OCI-M1 (cell line): ENCODE measurements at regions not wholly inside any gene's neighbourhood (a gene's known extent, or its start where the extent isn't known, plus 50 kb on each side); places are given as distances from the start of the nearest gene placed in this dataset.

Experiments
- DNase-seq: peaks from one replicate; lab custom pipeline; 2025; lab: John Stamatoyannopoulos, UW

DNA sequence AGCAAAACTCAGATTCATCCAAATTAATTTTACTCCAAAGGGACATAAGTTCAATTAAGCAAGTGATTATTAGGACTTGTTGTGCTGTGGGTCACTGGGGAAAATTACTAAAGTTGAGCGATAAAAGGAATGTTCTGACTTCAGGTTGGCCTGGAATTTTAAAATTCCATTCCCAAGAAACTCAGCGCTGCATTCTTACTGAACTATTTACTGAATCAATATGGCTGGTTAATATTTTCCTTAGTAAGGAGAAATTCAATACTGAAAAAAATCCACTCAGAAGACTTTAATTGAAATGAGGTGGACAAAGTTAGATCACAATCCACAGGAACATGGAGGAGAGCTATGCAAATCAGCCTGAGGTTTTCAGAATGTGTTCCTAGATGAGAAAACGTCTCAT, 578.9 kb upstream of the NR5A2 start:
- no peak for DNase-seq

GRCh38 chr1:199449221-199449620, 578.3 kb upstream of the NR5A2 start:
- no peak for DNase-seq

DNA sequence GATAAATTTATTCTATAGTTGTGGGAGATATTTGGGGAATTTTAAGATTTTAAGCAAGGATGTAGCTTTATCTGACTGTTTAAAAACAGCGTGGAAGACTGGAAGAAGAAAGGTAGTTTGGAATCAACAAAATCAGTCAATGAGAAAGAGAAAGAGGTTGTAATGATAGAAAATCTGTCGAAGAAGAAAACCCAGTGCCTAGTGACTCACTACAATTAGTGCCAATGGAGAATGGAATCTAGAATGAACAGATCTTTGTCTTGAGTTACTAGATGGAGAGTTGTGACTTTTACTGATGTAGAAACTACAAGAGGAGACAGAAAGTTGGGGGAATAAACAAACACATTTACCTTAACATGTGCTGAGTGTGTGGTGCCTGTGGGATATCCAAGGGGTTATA, 577.8 kb upstream of the NR5A2 start:
- no peak for DNase-seq

DNA sequence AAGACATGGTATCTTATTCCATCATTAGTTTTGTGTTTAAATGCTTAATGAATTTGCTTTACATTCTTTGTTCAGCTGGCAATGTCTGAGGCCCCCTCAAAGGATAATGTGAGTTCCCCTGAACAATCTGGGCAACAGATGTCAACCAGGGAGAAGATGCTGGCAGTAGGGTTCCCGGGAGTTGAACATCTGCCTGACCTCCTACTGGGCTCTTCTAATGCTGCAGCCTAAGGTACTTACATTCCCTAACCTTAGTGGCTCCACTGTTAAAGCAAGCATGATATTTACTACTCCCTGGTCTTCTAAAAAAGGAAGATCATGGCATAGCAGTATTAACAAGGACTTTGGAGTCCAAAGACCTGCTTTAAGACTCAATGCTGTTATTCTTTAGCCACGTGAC, 574.9 kb upstream of the NR5A2 start:
- DNase-seq = no peak

DNA sequence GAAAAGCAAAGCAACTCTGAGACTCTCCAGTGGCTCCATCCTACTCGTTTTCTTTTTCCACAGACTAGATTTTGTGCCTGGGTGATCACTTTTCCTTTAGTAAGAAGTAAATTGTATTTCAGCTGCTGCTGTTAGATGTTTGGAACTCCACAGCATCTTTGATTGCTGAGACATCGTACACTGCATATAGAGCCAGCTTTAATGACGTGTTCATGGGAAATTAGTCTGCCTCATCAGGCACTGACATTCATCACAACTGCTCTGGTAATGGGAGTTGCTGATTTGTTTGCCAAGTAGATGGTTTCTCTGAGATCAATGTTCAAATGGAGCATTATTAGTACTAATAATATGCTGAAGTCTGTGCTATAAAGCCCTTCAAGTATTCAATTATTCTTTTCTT, 573.8 kb upstream of the NR5A2 start:
- DNase-seq = no peak

DNA sequence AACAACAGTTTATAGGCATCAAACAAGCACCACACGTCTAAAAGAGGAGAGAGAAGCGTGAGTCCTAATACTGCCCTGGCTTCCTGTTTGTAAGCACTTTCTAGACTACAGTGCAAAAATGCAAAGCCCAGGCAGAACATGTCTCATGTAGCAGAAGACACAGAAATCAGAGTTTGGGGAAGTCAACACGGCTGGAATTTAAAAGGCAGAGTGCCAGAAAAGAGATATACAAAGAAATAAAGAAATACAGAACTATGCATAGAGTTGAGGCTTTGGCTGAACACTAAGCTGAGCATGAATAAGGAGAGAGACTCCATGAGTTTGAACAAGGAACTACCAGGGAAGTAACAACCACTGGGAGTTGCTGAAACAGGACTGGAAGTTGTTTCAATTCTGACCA, 566.6 kb upstream of the NR5A2 start:
- DNase-seq = peak; percentile 44

- DNase-seq = peak; percentile 82
Observed at GRCh38 chr1:199463521-199464127, 563.9 kb upstream of the NR5A2 start.

DNA sequence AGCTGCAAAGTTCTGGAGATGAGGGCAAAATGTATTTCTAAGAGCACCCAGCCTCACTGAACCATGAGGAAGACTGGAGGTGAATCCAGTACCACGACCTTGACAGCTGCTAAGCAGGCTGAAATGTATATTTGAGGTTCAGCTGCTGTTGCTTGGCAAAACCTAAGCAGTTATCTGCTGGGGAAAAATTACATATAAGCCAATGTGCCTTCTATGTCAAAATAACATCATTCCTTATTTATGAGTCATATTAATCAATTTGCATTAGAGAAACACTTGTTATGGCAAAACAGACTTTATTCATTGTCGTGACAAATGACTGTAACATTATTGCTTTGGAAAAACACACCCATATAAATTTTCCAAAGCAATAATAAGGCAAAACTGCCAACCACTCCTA, 560.5 kb upstream of the NR5A2 start:
- DNase-seq = no peak

GRCh38 chr1:199472018-199472417, 555.5 kb upstream of the NR5A2 start:
- peak; percentile 19 for DNase-seq

DNA sequence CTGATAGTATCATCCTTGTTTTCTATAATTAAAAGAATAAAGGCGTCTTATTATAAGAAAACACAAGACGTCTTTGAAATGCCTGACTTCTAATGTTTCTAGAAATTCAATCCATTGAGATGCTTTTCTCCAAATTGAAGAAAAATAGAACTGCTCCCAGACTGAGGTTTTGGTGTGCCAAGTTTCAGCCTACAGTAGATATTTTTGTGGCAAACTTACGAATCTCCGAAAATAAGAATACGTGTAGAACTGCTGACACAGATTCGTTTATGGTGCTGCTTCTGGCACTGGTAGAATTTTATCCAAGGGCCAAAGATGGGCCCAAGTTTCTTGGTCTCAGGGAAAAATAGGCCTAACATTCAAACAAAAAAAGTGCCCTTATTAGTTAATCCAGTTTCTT, 554.5 kb upstream of the NR5A2 start:
- DNase-seq = no peak

- no peak for DNase-seq
Observed at GRCh38 chr1:199474738-199475137, 552.8 kb upstream of the NR5A2 start.

- DNase-seq = no peak
Observed at GRCh38 chr1:199482426-199482825, 545.1 kb upstream of the NR5A2 start.

GRCh38 chr1:199489594-199489993, 537.9 kb upstream of the NR5A2 start:
- no peak for DNase-seq

GRCh38 chr1:199490769-199491527, 536.6 kb upstream of the NR5A2 start:
- DNase-seq = peak; percentile 74

DNA sequence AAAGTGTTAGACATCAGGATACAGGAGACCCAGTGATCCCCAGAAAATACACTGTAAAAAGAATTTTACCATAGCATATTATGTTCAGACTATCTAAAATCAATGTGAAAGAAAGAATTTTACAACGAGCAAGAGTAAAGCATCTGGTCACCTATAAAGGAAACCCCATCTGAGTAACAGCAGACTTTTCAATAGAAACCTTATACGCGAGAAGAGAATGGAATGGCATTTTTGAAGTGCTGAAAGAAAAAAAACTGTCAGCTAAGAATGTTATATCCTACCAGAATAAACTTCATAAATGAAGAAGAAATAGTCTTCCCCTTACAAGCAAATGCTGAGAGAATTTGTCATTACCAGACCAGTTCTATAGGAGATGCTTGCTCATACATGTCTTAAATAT, 532.1 kb upstream of the NR5A2 start:
- DNase-seq = no peak

- peak; percentile 62 for DNase-seq
Observed at GRCh38 chr1:199498802-199499201, 528.7 kb upstream of the NR5A2 start.

GRCh38 chr1:199508072-199508471, 519.4 kb upstream of the NR5A2 start:
- DNase-seq = no peak

GRCh38 chr1:199508653-199509052, 518.9 kb upstream of the NR5A2 start:
- no peak for DNase-seq

DNA sequence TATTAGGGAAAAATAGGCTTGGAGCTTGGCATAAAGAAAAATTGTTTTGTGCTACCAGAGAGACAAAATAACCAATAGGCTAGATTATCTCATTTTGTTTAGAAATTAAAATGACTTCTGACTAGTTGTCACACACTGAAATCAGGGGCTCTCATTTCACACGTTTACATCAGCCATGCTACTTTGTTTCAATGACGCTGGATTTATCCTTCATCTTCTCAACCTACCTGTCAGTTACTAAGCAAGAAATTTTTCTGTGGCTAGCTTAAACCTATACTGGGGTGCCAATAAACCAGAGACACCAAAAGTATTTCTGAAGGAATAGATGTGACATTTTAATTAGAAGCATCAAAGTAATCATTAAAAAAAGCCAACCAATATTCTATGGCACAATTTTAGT, 518.1 kb upstream of the NR5A2 start:
- DNase-seq = no peak

DNA sequence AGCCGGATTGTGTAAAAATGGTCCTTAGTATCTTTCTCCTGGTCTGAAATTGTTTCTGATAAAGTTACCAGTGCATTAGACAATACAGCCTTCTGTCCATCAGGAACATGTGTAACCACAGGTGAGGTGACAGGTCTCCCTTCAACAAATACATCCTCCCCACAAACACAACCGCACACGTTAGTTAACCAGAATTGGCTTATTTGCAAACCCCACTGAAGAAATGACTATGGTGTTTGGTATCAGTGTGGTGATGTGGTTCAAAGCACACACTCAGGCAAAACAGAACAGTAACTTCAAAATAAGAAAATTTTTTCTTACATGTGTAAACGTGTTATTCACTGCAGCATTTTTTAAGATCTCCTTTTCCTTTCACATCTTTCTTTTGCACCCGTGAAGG, 517.2 kb upstream of the NR5A2 start:
- no peak for DNase-seq

- DNase-seq = no peak
Observed at GRCh38 chr1:199512037-199512710, 515.3 kb upstream of the NR5A2 start.

- no peak for DNase-seq
Observed at GRCh38 chr1:199515261-199515660, 512.2 kb upstream of the NR5A2 start.

- no peak for DNase-seq
Observed at GRCh38 chr1:199522338-199522737, 505.2 kb upstream of the NR5A2 start.
